ENCODE measurements at regions not wholly inside any gene's neighbourhood (a gene's known extent, or its start where the extent isn't known, plus 50 kb on each side); places are given as distances from the start of the nearest gene placed in this dataset.
"Not testable (repeated sequence)": the region's sequence is repeated elsewhere in the genome, so short reads cannot be mapped to it uniquely, and the experiment has no call there.

DNA sequence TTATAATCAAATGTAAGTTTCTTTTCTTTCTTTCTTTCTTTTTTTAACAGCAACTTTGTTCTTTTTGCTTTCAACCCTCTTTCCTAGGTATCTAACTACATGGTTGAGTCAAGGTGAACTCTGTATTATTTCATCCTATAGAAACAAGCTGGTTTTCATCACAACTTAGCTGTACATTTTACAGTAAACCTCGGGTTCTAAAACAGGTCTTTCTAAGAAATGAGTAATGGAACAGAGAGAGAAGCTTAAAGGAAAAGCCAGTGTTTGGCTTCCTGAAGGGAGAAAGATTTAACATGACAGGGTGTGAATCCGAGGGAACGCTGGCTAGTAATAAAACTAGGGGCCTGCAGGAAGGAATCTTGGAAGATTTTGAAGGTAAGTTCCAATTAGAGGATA lies 143.4 kb upstream of the ITGB1 start:
- DNase-seq (ENCODE audit: low read depth in 2 of 2) = no peak

DNA sequence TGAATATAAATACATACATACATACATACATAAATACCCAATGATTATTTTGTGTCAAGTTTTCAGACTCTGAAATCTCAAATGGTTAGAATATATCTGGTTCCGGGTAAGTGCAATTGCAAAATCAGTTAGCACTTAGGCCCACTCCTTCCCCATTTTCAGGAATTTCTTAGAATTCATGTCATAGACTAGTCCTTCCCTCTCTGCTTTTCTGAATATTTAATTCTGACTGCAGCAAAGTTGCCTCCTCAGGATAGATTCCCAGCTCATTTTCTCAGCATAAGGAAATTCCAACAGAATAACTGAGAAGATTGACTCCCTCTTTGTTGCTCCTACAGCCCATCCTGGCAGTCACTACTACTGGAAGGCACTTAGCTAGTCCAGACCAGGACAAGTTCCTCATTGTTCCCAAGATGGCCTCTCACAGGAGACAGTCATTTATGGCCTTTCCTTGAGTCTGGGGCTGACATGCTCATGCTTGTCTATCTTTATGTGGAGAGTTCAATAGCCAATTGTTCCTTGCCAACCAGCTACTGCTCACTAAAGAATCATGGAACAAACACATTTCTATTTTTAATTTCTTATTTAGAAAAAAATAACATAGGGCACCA lies 142.9 kb upstream of the ITGB1 start:
- no peak for DNase-seq (ENCODE audit: low read depth in 2 of 2)

DNA sequence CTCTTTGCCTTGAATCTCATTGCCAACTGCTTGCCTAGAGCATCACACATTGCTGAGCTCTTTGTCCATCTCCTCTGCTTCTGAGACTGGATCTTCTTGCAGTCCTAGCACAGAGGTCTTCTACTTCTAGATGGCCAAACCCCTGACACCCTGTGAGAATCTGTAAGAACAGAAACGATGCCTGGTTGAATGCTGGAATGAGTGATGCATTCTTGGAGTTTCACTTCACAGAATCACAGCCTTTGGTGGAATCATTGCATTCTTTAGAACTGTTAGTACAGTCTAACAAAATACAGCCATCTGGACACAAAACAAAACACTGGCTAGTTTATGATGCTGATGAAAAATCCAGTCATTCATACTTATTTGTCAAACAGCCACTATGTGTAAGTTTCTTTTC lies 141.7 kb upstream of the ITGB1 start:
- no peak for DNase-seq (ENCODE audit: low read depth in 2 of 2)

- no peak for DNase-seq (ENCODE audit: low read depth in 2 of 2)
Observed at GRCh38 chr10:33098951-33099663, 141.1 kb upstream of the ITGB1 start.

- DNase-seq (ENCODE audit: low read depth in 2 of 2) = no peak
Observed at GRCh38 chr10:33095867-33096815, 138.1 kb upstream of the ITGB1 start.

DNA sequence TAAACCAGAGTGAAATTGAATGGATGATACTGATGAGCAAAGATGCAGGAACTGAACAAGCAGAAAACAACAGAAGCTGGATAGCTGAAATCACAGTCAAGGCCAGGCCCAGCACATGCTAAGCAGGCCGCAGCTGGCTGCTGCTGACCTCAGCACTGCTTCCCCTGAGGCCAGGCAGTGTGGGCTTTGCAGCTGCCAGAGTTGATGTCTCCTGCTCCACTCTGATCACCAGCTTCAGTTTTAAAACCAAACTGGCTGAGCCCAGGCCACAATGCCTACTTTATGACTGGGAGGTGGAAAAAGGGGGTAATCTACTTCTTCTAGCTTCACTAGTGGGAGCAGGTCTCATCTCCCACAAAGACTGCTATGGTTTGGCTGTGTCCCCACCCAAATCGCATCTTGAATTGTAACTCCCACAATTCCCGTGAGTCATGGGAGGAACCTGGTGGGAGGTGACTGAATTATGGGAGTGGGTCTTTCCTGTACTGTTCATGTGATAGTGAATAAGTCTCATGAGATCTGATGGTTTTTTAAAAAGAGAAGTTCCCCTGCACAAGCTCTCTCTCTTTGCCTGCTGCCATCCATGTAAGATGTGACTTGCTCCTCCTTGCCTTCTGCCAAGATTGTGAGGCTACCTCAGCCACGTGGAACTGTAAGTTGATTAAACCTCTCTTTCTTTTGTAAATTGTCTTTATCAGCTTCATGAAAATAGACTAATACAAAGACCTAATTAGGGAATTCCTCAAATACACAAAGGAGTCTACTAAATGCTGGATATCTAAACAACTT lies 136.4 kb upstream of the ITGB1 start:
- DNase-seq (ENCODE audit: low read depth in 2 of 2) = no peak

DNA sequence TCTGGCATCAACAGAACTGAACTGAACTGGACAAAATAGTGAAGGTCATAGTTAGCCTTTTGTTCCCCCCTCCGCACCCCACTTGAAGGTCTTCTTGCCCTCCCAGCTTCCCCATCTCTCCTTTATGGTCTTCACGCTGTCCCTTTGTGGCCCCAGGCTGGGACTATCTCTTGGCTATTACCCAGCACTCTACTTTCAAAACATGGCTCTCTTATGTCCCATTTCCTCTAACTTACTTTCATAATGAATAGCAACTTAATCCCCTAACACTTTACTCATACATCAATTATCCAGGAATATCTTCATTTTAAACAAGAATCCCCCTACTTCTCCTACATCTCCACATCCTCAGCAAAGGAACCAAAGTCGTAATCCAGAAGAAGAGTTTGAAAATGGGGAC lies 135.3 kb upstream of the ITGB1 start:
- DNase-seq (ENCODE audit: low read depth in 2 of 2) = no peak

GRCh38 chr10:33092596-33092995 lies 134.6 kb upstream of the ITGB1 start:
- no peak for DNase-seq (ENCODE audit: low read depth in 2 of 2)

DNA sequence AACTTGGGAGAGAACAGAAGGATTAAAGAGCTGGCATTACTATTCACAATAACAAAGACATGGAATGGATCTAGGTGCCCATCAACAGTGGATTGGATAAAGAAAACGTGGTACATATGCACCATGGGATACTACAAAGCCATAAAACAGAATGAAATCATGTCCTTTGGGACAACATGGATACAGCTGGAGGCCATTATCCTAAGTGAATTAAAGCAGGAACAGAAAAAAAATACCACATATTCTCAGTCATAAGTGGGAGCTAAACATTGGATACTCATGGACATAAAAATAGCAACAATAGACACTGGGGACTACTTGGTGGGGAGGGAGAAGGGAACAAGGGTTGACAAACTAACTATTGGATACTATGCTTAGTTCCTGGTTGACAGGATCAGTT lies 133.2 kb upstream of the ITGB1 start:
- DNase-seq (ENCODE audit: low read depth in 2 of 2) = no peak

- no peak for DNase-seq (ENCODE audit: low read depth in 2 of 2)
Observed at GRCh38 chr10:33088990-33089389, 131.0 kb upstream of the ITGB1 start.

GRCh38 chr10:33087922-33088321 lies 129.9 kb upstream of the ITGB1 start:
- DNase-seq (ENCODE audit: low read depth in 2 of 2) = no peak

- no peak for DNase-seq (ENCODE audit: low read depth in 2 of 2)
Observed at GRCh38 chr10:33087152-33087551, 129.1 kb upstream of the ITGB1 start.

- DNase-seq (ENCODE audit: low read depth in 2 of 2) = no peak
Observed at GRCh38 chr10:33086100-33086499, 128.1 kb upstream of the ITGB1 start.

- no peak for DNase-seq (ENCODE audit: low read depth in 2 of 2)
Observed at GRCh38 chr10:33085313-33085833, 127.3 kb upstream of the ITGB1 start.

GRCh38 chr10:33084453-33084852 lies 126.4 kb upstream of the ITGB1 start:
- DNase-seq (ENCODE audit: low read depth in 2 of 2) = no peak

GRCh38 chr10:33082373-33082895 lies 124.4 kb upstream of the ITGB1 start:
- no peak for DNase-seq (ENCODE audit: low read depth in 2 of 2)

DNA sequence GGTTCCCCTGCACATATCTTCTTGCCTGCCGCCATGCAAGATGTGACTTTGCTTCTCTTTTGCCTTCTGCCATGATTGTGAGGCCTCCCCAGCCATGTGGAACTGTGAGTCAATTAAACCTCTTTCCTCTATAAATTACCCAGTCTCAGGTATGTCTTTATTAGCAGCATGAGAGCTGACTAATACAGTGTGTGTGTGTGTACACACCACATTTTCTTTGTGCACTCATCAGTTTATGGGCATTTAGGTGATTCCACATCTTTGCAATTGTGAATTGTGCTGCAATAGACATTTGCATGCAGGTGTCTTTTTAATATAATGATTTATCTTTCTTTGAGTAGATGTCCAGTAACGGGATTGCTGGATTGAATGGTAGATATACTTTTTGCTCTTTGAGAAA lies 122.4 kb upstream of the ITGB1 start:
- not testable (repeated sequence) for DNase-seq (ENCODE audit: low read depth in 2 of 2)

DNA sequence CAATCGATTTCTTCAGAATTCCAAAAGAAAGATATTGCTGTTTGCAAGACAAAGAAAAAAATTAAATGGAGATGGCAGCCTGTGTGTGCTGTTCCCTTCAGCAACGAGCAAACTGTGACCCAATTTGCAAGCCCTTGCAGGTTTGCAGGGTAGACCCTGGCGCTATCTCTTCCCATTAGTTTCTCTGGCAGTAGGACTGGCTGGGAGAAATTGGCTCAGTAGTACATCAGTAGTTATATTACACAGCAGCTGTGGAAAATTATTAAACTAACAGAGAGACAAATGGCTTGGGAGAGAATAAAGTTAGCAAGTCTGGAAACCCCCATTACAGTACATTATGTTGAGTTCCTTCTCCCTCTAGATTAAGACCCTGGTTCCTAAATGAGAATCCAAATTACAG lies 116.4 kb upstream of the ITGB1 start:
- no peak for DNase-seq (ENCODE audit: low read depth in 2 of 2)

DNA sequence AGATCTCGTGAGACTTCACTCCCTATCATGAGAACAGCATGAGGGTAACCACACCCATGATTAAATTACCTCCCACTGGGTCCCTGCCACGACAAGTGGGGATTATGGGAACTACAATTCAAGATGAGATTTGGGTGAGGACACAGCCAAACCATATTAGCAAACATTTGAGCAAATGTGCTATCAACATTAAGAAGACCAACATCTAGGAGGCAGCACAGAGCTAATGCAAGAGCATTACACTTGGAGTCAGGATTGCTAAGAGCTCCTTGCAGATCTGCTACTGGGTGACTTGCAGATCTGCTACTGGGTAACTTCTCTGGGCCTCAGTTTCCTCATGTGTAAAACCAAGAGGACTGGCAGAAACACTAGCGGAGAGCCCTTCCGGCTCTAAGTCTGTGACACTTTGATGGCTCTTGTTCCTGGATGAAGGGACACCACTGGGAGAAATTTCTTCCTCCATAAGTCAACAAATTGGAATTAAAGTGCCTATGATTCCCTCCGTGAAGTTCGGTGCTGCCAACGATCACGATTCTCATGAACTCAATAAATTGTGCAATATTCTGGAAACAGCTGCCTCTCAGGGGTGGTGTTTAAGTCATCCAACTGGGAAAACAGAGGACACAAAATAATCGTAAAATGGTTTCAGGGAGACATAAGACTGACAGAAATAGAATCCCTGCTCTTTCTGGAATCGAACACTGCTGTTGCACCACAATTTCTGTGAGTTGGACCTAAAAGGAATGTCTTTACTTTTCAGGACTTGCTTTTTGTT lies 115.8 kb upstream of the ITGB1 start:
- DNase-seq (ENCODE audit: low read depth in 2 of 2) = no peak

GRCh38 chr10:33071857-33072256 lies 113.8 kb upstream of the ITGB1 start:
- DNase-seq (ENCODE audit: low read depth in 2 of 2) = no peak

GRCh38 chr10:33070101-33070500 lies 112.1 kb upstream of the ITGB1 start:
- no peak for DNase-seq (ENCODE audit: low read depth in 2 of 2)

Data from stimulated activated CD4-positive, alpha-beta T cell treated with anti-CD3 and anti-CD28 coated beads, Interleukin-12 subunit alpha, Interleukin-12 subunit beta, amount 100 ng/mL, for 24 hours (primary cell).